Neuronal stem cell (in vitro differentiated cells): ENCODE measurements at regions not wholly inside any gene's neighbourhood (a gene's known extent, or its start where the extent isn't known, plus 50 kb on each side); places are given as distances from the start of the nearest gene placed in this dataset.

Experiments used
- DNase-seq: peaks from one replicate; pipeline ENCODE4 v3.0.0-alpha.2; 2013; ENCODE audit warnings: low spot score
- H2AFZ ChIP-seq: one replicate; pipeline ENCODE4 v1.6.1; 2013; ENCODE audit warnings: mild to moderate bottlenecking, low read length, inconsistent platforms
- H2AK5ac ChIP-seq: 2 replicates; pipeline ENCODE4 v1.6.1; 2013; ENCODE audit warnings: low read depth, mild to moderate bottlenecking, inconsistent platforms, low read length, moderate library complexity, mixed read lengths
- H2BK120ac ChIP-seq: 2 replicates; pipeline ENCODE4 v1.6.1; 2013; ENCODE audit warnings: low read depth, mild to moderate bottlenecking, inconsistent platforms, low read length, moderate library complexity, mixed read lengths
- H2BK12ac ChIP-seq: one replicate; pipeline ENCODE4 v1.6.1; 2013; ENCODE audit warnings: low read length, inconsistent platforms
- H2BK15ac ChIP-seq: 2 replicates; pipeline ENCODE4 v1.6.1; 2013; ENCODE audit warnings: mild to moderate bottlenecking, low read length, inconsistent platforms, mixed read lengths
- H2BK5ac ChIP-seq: one replicate; pipeline ENCODE4 v1.6.1; 2013; ENCODE audit warnings: inconsistent platforms, mild to moderate bottlenecking, low read length, moderate library complexity
- H3K14ac ChIP-seq: one replicate; pipeline ENCODE4 v1.6.1; 2013; ENCODE audit warnings: low read length, inconsistent platforms
- H3K18ac ChIP-seq: 2 replicates; pipeline ENCODE4 v1.6.1; 2013; ENCODE audit warnings: low read length, inconsistent platforms
- H3K23ac ChIP-seq: 2 replicates; pipeline ENCODE4 v1.6.1; 2013; ENCODE audit warnings: low read depth, mild to moderate bottlenecking, mixed read lengths, low read length, inconsistent platforms; ENCODE audit not compliant: poor library complexity
- H3K27ac ChIP-seq: replicated peaks from 3 replicates; pipeline ENCODE4 v1.5.1; 2013; ENCODE audit warnings: low read length, inconsistent platforms
- H3K27me3 ChIP-seq, 3 experiments: 2 replicates each; pipeline ENCODE4 v1.6.1; 2013; ENCODE audit warnings: low read length in 3 of 3, mild to moderate bottlenecking in 2 of 3, inconsistent platforms in 1 of 3, low read depth in 1 of 3, mixed read lengths in 1 of 3, moderate library complexity in 1 of 3; ENCODE audit not compliant: control insufficient read depth in 3 of 3, insufficient read depth in 3 of 3
- H3K36me3 ChIP-seq, 2 donors: replicated peaks in 1 of 2; 2 replicates each; pipeline ENCODE4 v1.6.1; 2013; ENCODE audit warnings: low read length in 2 of 2; ENCODE audit not compliant: control insufficient read depth in 2 of 2, insufficient read depth in 2 of 2
- H3K4ac ChIP-seq: 2 replicates; pipeline ENCODE4 v1.6.1; 2013; ENCODE audit warnings: inconsistent platforms, mild to moderate bottlenecking, low read length, moderate library complexity
- H3K4me1 ChIP-seq, 2 donors: 1 replicate in 1 of 2; 2 replicates in 1 of 2; pipeline ENCODE4 v1.6.1; 2013; ENCODE audit warnings: low read length in 2 of 2, low read depth in 1 of 2; ENCODE audit not compliant: control insufficient read depth in 2 of 2, insufficient read depth in 1 of 2
- H3K4me2 ChIP-seq: one replicate; pipeline ENCODE4 v1.6.1; 2013; ENCODE audit warnings: mild to moderate bottlenecking, low read length, inconsistent platforms; ENCODE audit not compliant: insufficient read depth, poor library complexity, severe bottlenecking
- H3K4me3 ChIP-seq, 2 donors: 2 replicates each; pipeline ENCODE4 v1.5.1; 2013; ENCODE audit warnings: low read length in 2 of 2, mild to moderate bottlenecking in 2 of 2, inconsistent platforms in 1 of 2, moderate library complexity in 1 of 2
- H3K79me1 ChIP-seq: one replicate; pipeline ENCODE4 v1.6.1; 2013; ENCODE audit warnings: low read depth, mild to moderate bottlenecking, inconsistent platforms, low read length, moderate library complexity
- H3K9ac ChIP-seq: one replicate; pipeline ENCODE4 v1.6.1; 2013; ENCODE audit warnings: mild to moderate bottlenecking, low read depth, low read length, inconsistent platforms; ENCODE audit not compliant: poor library complexity
- H3K9me3 ChIP-seq, 2 donors: replicated peaks in 1 of 2; 2 replicates each; pipeline versions ENCODE3 to v1.6.1; 2013; ENCODE audit warnings: low read length in 2 of 2, mild to moderate bottlenecking in 2 of 2, inconsistent platforms in 1 of 2, low read depth in 1 of 2, mixed read lengths in 1 of 2, moderate library complexity in 1 of 2; ENCODE audit not compliant: control insufficient read depth in 2 of 2, insufficient read depth in 1 of 2
- H4K8ac ChIP-seq: one replicate; pipeline ENCODE4 v1.6.1; 2013; ENCODE audit warnings: low read depth, mild to moderate bottlenecking, inconsistent platforms, low read length, moderate library complexity
- H4K91ac ChIP-seq: one replicate; pipeline ENCODE4 v1.6.1; 2013; ENCODE audit warnings: low read length, low read depth, mild to moderate bottlenecking, inconsistent platforms; ENCODE audit not compliant: poor library complexity
- WGBS, 2 donors: extraction: QIAGEN DNeasy Blood & Tissue Kit; methylation state at CpG; one replicate each; pipeline ENCODE4 v1.1.7; 2013; ENCODE audit warnings: missing lambda C conversion rate in 2 of 2, mixed read lengths in 1 of 2; ENCODE audit not compliant: insufficient read length in 2 of 2, insufficient replicate concordance in 1 of 2; ENCODE audit errors: extremely low coverage in 2 of 2; 5-methylcytosine and 5-hydroxymethylcytosine counted together

DNA sequence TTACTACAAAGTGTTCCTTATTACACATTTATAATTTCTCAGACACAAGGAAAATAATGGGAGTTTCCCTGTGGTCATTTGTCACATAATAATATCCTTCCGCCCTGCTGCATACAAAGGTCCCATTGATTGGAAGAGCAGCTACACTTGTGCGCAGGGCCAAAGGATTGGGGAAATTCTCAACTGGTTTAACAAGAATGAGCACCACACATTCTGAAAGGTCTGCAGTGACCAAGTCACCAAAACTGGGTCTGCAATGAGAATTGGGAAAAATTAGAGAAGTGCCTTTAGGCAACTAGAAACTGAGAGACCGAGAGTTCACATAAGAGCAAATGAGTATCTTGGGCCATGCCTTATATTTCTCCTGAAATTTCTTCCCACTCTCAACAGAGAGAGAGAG lies 98.2 kb upstream of the NR2F2 start:
- Histone ChIP-seq H3K4ac (no peak overlapping the region), H3K14ac (no peak overlapping the region), H3K27ac (no peak overlapping the region), H3K79me1 (no peaks in the 10 kb centered on the region), H3K36me3 (no peaks in the 10 kb centered on the region), H2AK5ac (no peak overlapping the region), H3K4me1 (no peaks in the 10 kb centered on the region), H2AFZ (no peak overlapping the region), H2BK120ac (no peak overlapping the region), H3K23ac (no peak overlapping the region), H4K91ac (no peak overlapping the region), H3K4me2 (no peak overlapping the region), H3K9me3 (no peaks in the 10 kb centered on the region), H3K4me3 (no peak overlapping the region), H4K8ac (no peak overlapping the region), H2BK12ac (no peak overlapping the region), H2BK5ac (no peak overlapping the region), H3K18ac (no peak overlapping the region), H3K27me3 (no peaks in the 10 kb centered on the region), H2BK15ac (no peak overlapping the region), H3K9ac (no peak overlapping the region)
- no CpG with 5 or more reads among the region's 3 CpGs for WGBS, 2 donors
- no peak for DNase-seq

- Histone ChIP-seq H3K18ac (no peak overlapping the region), H4K91ac (no peak overlapping the region), H2BK5ac (no peak overlapping the region), H2BK12ac (no peak overlapping the region), H3K23ac (no peak overlapping the region), H2BK15ac (no peak overlapping the region), H3K14ac (no peak overlapping the region), H3K4me1 (no peaks in the 10 kb centered on the region), H2AK5ac (no peak overlapping the region), H3K79me1 (no peaks in the 10 kb centered on the region), H3K4ac (no peak overlapping the region), H4K8ac (no peak overlapping the region), H3K4me2 (no peak overlapping the region), H3K9ac (no peak overlapping the region), H2AFZ (no peak overlapping the region), H3K9me3 (no peaks in the 10 kb centered on the region), H3K27ac (no peak overlapping the region), H3K36me3 (no peaks in the 10 kb centered on the region), H3K27me3 (no peaks in the 10 kb centered on the region), H3K4me3 (peak overlapping the region in 1 of 2 donors; percentile 17), H2BK120ac (no peak overlapping the region)
- DNase-seq: no peak
- WGBS, 2 donors: no CpG with 5 or more reads among the region's 12 CpGs
Observed at GRCh38 chr15:96234109-96234892, 96.2 kb upstream of the NR2F2 start.

- Histone ChIP-seq H3K14ac (no peak overlapping the region), H3K27me3 (no peaks in the 10 kb centered on the region), H2BK5ac (no peak overlapping the region), H3K27ac (no peak overlapping the region), H3K18ac (no peak overlapping the region), H3K9ac (no peak overlapping the region), H2AFZ (no peak overlapping the region), H3K4me1 (no peaks in the 10 kb centered on the region), H2AK5ac (no peak overlapping the region), H4K91ac (no peak overlapping the region), H2BK12ac (no peak overlapping the region), H3K36me3 (no peaks in the 10 kb centered on the region), H3K4ac (no peak overlapping the region), H3K23ac (no peak overlapping the region), H3K9me3 (no peaks in the 10 kb centered on the region), H3K79me1 (no peaks in the 10 kb centered on the region), H3K4me2 (no peak overlapping the region), H4K8ac (no peak overlapping the region), H3K4me3 (no peak overlapping the region), H2BK15ac (no peak overlapping the region), H2BK120ac (no peak overlapping the region)
- DNase-seq: no peak
- WGBS, 2 donors: no CpG with 5 or more reads among the region's 1 CpG
Observed at GRCh38 chr15:96237002-96237401, 93.5 kb upstream of the NR2F2 start.

DNA sequence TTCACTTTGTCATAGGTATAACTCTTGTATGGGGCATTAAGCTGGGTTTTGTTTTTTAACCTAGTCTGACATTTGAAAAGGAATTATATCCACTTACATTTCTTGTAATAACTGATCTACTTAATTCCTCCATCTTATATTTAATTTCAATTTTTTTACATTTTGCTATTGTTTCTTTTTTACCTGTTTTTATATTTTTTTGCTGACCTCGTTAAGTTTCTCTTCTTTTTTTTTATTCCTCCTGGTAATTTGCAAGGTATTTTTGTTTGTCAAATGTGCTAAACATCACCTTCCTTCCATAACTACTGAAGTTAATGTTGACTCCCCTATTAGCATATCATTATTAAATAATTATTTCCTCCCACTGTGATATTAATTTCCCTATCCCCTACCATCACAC lies 87.7 kb upstream of the NR2F2 start:
- H3K36me3 ChIP-seq: no peaks in the 10 kb centered on the region
- H3K18ac ChIP-seq: no peak overlapping the region
- H4K91ac ChIP-seq: no peak overlapping the region
- no peak overlapping the region for H3K9ac ChIP-seq
- H3K4me3 ChIP-seq: no peak overlapping the region
- peaks cover 3 to 8% of the 10 kb centered on the region in 2 donors for H3K9me3 ChIP-seq
- peaks cover 0 to 3% of the 10 kb centered on the region in 2 donors for H3K4me1 ChIP-seq
- no peak overlapping the region for H2BK5ac ChIP-seq
- no peak for DNase-seq
- no CpG with 5 or more reads among the region's 1 CpG for WGBS, 2 donors
- no peak overlapping the region for H4K8ac ChIP-seq
- no peak overlapping the region for H3K4me2 ChIP-seq
- H2BK120ac ChIP-seq: no peak overlapping the region
- no peak overlapping the region for H2BK12ac ChIP-seq
- no peak overlapping the region for H3K14ac ChIP-seq
- no peak overlapping the region for H3K4ac ChIP-seq
- no peak overlapping the region for H3K27ac ChIP-seq
- no peak overlapping the region for H3K23ac ChIP-seq
- H2AK5ac ChIP-seq: no peak overlapping the region
- no peaks in the 10 kb centered on the region for H3K27me3 ChIP-seq
- H3K79me1 ChIP-seq: no peaks in the 10 kb centered on the region
- no peak overlapping the region for H2BK15ac ChIP-seq
- no peak overlapping the region for H2AFZ ChIP-seq
